Transverse colon (tissue), 4 donors: ENCODE measurements at regions not wholly inside any gene's neighbourhood (a gene's known extent, or its start where the extent isn't known, plus 50 kb on each side); places are given as distances from the start of the nearest gene placed in this dataset.
"Not testable (repeated sequence)": the region's sequence is repeated elsewhere in the genome, so short reads cannot be mapped to it uniquely, and the experiment has no call there.

ENCODE experiments used
- CTCF ChIP-seq, 5 experiments: fragments of 200-600 bp in 3 of 5; fragments of 450-650 bp in 2 of 5; sonication (generic) in 3 of 5; IDR thresholded peaks; 1 replicate in 2 of 5; 2 replicates in 3 of 5; pipeline ENCODE4 v1.5.1; 2016 to 2017; ENCODE audit warnings: antibody characterized with exemption in 5 of 5, inconsistent platforms in 3 of 5, mild to moderate bottlenecking in 2 of 5, moderate library complexity in 1 of 5
- EP300 ChIP-seq: sonication (generic); formaldehyde crosslinking; IDR thresholded peaks from one replicate; pipeline ENCODE4 v1.6.1; 2017; ENCODE audit warnings: antibody characterized with exemption, low read depth
- POLR2A ChIP-seq: fragments of 450-650 bp; IDR thresholded peaks from one replicate; pipeline ENCODE4 v1.6.1; 2016; ENCODE audit warnings: antibody characterized with exemption, mild to moderate bottlenecking, moderate library complexity
- POLR2AphosphoS5 ChIP-seq, 3 donors: sonication (generic); formaldehyde crosslinking; IDR thresholded peaks; one replicate each; pipeline ENCODE4 v1.6.1; 2016; ENCODE audit warnings: antibody characterized with exemption in 3 of 3

- TF ChIP-seq POLR2A; CTCF (IDR thresholded peaks at IDR 0.05); POLR2AphosphoS5 (IDR thresholded peaks at IDR 0.05); EP300: not testable (repeated sequence)
Observed at GRCh38 chr6:115834542-115834941, 226.1 kb downstream of the FRK start.
